ENCODE measurements at regions not wholly inside any gene's neighbourhood (a gene's known extent, or its start where the extent isn't known, plus 50 kb on each side); places are given as distances from the start of the nearest gene placed in this dataset.
"Not testable (repeated sequence)": the region's sequence is repeated elsewhere in the genome, so short reads cannot be mapped to it uniquely, and the experiment has no call there.

- Histone ChIP-seq H3K27ac (ENCODE audit: low read depth, low read length) (no peak overlapping the region), H3K9ac (ENCODE audit: low read depth in 1 of 2, low read length in 2 of 2) (no peak overlapping the region), H3K4me1 (ENCODE audit: control insufficient read depth in 1 of 2, insufficient read depth in 2 of 2, low read length in 2 of 2) (no peaks in the 10 kb centered on the region), H3K4me3 (ENCODE audit: low read depth in 1 of 2, low read length in 2 of 2) (no peak overlapping the region), H3K9me3 (ENCODE audit: control insufficient read depth in 1 of 2, low read length in 2 of 2) (no peaks in the 10 kb centered on the region), H3K36me3 (ENCODE audit: control insufficient read depth in 1 of 2, insufficient read depth in 2 of 2, low read length in 2 of 2) (no peaks in the 10 kb centered on the region), H3K27me3 (ENCODE audit: control insufficient read depth in 1 of 2, insufficient read depth in 2 of 2, low read length in 2 of 2) (no peaks in the 10 kb centered on the region)
Observed at GRCh38 chr2:192412394-192412793, 217.7 kb upstream of the TMEFF2 start.

- Histone ChIP-seq H3K36me3 (ENCODE audit: control insufficient read depth in 1 of 2, insufficient read depth in 2 of 2, low read length in 2 of 2) (no peaks in the 10 kb centered on the region), H3K9me3 (ENCODE audit: control insufficient read depth in 1 of 2, low read length in 2 of 2) (no peaks in the 10 kb centered on the region), H3K9ac (ENCODE audit: low read depth in 1 of 2, low read length in 2 of 2) (no peak overlapping the region), H3K4me1 (ENCODE audit: control insufficient read depth in 1 of 2, insufficient read depth in 2 of 2, low read length in 2 of 2) (no peaks in the 10 kb centered on the region), H3K4me3 (ENCODE audit: low read depth in 1 of 2, low read length in 2 of 2) (no peak overlapping the region), H3K27ac (ENCODE audit: low read depth, low read length) (no peak overlapping the region), H3K27me3 (ENCODE audit: control insufficient read depth in 1 of 2, insufficient read depth in 2 of 2, low read length in 2 of 2) (no peaks in the 10 kb centered on the region)
Observed at GRCh38 chr2:192411755-192412154, 217.0 kb upstream of the TMEFF2 start.

DNA sequence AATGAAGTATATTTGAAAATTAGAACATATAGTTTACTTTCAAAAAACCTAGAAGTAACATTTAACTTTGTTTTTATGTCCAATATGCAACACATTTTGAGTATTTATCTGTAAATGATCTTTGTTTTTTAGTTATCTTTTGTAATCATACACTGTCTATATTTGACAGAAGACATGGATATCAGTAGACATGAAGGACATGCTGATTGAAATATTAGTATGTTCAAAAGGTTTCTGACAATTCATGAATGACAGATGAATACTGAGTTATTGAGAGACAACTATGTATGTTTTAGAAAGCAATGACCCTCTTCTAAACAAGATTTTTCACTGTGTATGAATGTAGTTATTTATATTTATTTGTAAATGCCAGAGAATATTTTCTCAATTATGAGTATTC is 215.6 kb upstream of the TMEFF2 start:
- Histone ChIP-seq H3K27me3 (ENCODE audit: control insufficient read depth in 1 of 2, insufficient read depth in 2 of 2, low read length in 2 of 2) (no peaks in the 10 kb centered on the region), H3K27ac (ENCODE audit: low read depth, low read length) (no peak overlapping the region), H3K36me3 (ENCODE audit: control insufficient read depth in 1 of 2, insufficient read depth in 2 of 2, low read length in 2 of 2) (no peaks in the 10 kb centered on the region), H3K9me3 (ENCODE audit: control insufficient read depth in 1 of 2, low read length in 2 of 2) (no peaks in the 10 kb centered on the region), H3K4me1 (ENCODE audit: control insufficient read depth in 1 of 2, insufficient read depth in 2 of 2, low read length in 2 of 2) (no peaks in the 10 kb centered on the region), H3K9ac (ENCODE audit: low read depth in 1 of 2, low read length in 2 of 2) (no peak overlapping the region), H3K4me3 (ENCODE audit: low read depth in 1 of 2, low read length in 2 of 2) (no peak overlapping the region)

- Histone ChIP-seq H3K4me1 (ENCODE audit: control insufficient read depth in 1 of 2, insufficient read depth in 2 of 2, low read length in 2 of 2) (no peaks in the 10 kb centered on the region), H3K9ac (ENCODE audit: low read depth in 1 of 2, low read length in 2 of 2) (no peak overlapping the region), H3K27ac (ENCODE audit: low read depth, low read length) (no peak overlapping the region), H3K36me3 (ENCODE audit: control insufficient read depth in 1 of 2, insufficient read depth in 2 of 2, low read length in 2 of 2) (no peaks in the 10 kb centered on the region), H3K4me3 (ENCODE audit: low read depth in 1 of 2, low read length in 2 of 2) (no peak overlapping the region), H3K27me3 (ENCODE audit: control insufficient read depth in 1 of 2, insufficient read depth in 2 of 2, low read length in 2 of 2) (no peaks in the 10 kb centered on the region), H3K9me3 (ENCODE audit: control insufficient read depth in 1 of 2, low read length in 2 of 2) (no peaks in the 10 kb centered on the region)
Observed at GRCh38 chr2:192407692-192408091, 213.0 kb upstream of the TMEFF2 start.

DNA sequence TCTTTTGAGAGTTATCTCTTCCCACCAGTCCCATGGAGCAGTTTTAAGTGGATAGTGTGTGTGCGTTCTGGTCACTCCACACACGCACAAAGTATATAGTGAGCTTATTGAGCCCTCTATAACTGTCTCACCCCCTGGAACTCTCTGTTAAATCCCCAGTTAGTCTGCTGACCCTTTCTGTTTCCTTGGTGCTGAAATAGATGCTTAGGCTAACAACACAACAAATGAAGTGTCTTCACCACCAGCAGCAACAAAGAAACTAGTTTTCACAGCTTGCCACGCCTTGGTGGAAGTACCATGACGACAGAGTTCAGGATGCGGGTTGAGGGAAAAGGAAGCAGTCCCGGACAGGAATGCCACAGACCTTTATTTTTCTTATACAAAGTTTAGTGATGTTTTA is 203.5 kb upstream of the TMEFF2 start:
- H3K27me3 ChIP-seq (ENCODE audit: control insufficient read depth in 1 of 2, insufficient read depth in 2 of 2, low read length in 2 of 2), result no peaks in the 10 kb centered on the region
- no peak overlapping the region for H3K9ac ChIP-seq (ENCODE audit: low read depth in 1 of 2, low read length in 2 of 2)
- no peaks in the 10 kb centered on the region for H3K9me3 ChIP-seq (ENCODE audit: control insufficient read depth in 1 of 2, low read length in 2 of 2)
- H3K36me3 ChIP-seq (ENCODE audit: control insufficient read depth in 1 of 2, insufficient read depth in 2 of 2, low read length in 2 of 2), result no peaks in the 10 kb centered on the region
- H3K4me1 ChIP-seq (ENCODE audit: control insufficient read depth in 1 of 2, insufficient read depth in 2 of 2, low read length in 2 of 2), result no peaks in the 10 kb centered on the region
- no peak overlapping the region for H3K4me3 ChIP-seq (ENCODE audit: low read depth in 1 of 2, low read length in 2 of 2)
- no peak overlapping the region for H3K27ac ChIP-seq (ENCODE audit: low read depth, low read length)

GRCh38 chr2:192394605-192395004 is 199.9 kb upstream of the TMEFF2 start:
- Histone ChIP-seq H3K27me3 (ENCODE audit: control insufficient read depth in 1 of 2, insufficient read depth in 2 of 2, low read length in 2 of 2) (no peaks in the 10 kb centered on the region), H3K4me3 (ENCODE audit: low read depth in 1 of 2, low read length in 2 of 2) (no peak overlapping the region), H3K27ac (ENCODE audit: low read depth, low read length) (no peak overlapping the region), H3K36me3 (ENCODE audit: control insufficient read depth in 1 of 2, insufficient read depth in 2 of 2, low read length in 2 of 2) (no peaks in the 10 kb centered on the region), H3K9me3 (ENCODE audit: control insufficient read depth in 1 of 2, low read length in 2 of 2) (no peaks in the 10 kb centered on the region), H3K4me1 (ENCODE audit: control insufficient read depth in 1 of 2, insufficient read depth in 2 of 2, low read length in 2 of 2) (no peaks in the 10 kb centered on the region), H3K9ac (ENCODE audit: low read depth in 1 of 2, low read length in 2 of 2) (no peak overlapping the region)

DNA sequence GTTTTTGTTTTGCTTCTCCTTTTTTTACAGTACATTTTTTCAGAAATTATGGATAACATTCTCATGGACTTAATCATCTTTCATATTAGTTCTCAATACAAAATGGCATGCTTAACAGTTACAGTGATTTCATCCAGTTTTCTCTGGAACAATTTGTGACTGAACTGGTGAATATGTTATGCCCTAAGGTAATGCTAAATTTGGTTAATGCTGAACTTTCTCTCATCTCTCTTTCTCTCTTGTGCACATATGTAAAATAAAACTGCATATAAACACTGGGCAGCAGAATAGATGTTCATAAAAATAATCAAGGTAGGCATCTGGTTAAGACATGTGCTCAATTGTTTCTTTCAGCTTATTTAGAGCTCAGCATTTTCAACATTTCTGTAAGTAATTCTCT is 196.3 kb upstream of the TMEFF2 start:
- Histone ChIP-seq H3K27me3 (ENCODE audit: control insufficient read depth in 1 of 2, insufficient read depth in 2 of 2, low read length in 2 of 2) (no peaks in the 10 kb centered on the region), H3K4me3 (ENCODE audit: low read depth in 1 of 2, low read length in 2 of 2) (no peak overlapping the region), H3K9me3 (ENCODE audit: control insufficient read depth in 1 of 2, low read length in 2 of 2) (no peaks in the 10 kb centered on the region), H3K9ac (ENCODE audit: low read depth in 1 of 2, low read length in 2 of 2) (no peak overlapping the region), H3K27ac (ENCODE audit: low read depth, low read length) (no peak overlapping the region), H3K4me1 (ENCODE audit: control insufficient read depth in 1 of 2, insufficient read depth in 2 of 2, low read length in 2 of 2) (no peaks in the 10 kb centered on the region), H3K36me3 (ENCODE audit: control insufficient read depth in 1 of 2, insufficient read depth in 2 of 2, low read length in 2 of 2) (no peaks in the 10 kb centered on the region)

DNA sequence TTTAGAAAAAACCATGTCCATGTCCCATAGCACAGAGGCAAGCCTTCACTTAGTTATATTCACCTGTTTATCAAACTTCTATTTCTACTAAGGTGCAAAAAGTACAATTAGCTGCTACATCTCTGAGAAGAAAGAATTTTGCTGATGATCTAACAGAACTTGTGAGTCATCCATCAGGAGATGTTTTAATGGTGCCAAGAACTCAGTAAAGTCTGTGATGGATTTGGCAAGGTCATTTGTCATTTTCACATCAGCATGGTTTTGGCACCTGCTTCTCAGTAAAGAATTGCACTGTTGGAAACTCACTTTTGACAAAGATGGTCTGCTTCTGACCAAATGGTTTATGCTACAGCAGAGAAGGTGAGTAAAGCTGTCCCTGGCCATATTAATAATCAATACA is 195.7 kb upstream of the TMEFF2 start:
- Histone ChIP-seq H3K9me3 (ENCODE audit: control insufficient read depth in 1 of 2, low read length in 2 of 2) (no peaks in the 10 kb centered on the region), H3K27me3 (ENCODE audit: control insufficient read depth in 1 of 2, insufficient read depth in 2 of 2, low read length in 2 of 2) (no peaks in the 10 kb centered on the region), H3K4me1 (ENCODE audit: control insufficient read depth in 1 of 2, insufficient read depth in 2 of 2, low read length in 2 of 2) (no peaks in the 10 kb centered on the region), H3K36me3 (ENCODE audit: control insufficient read depth in 1 of 2, insufficient read depth in 2 of 2, low read length in 2 of 2) (no peaks in the 10 kb centered on the region), H3K27ac (ENCODE audit: low read depth, low read length) (no peak overlapping the region), H3K9ac (ENCODE audit: low read depth in 1 of 2, low read length in 2 of 2) (no peak overlapping the region), H3K4me3 (ENCODE audit: low read depth in 1 of 2, low read length in 2 of 2) (no peak overlapping the region)

DNA sequence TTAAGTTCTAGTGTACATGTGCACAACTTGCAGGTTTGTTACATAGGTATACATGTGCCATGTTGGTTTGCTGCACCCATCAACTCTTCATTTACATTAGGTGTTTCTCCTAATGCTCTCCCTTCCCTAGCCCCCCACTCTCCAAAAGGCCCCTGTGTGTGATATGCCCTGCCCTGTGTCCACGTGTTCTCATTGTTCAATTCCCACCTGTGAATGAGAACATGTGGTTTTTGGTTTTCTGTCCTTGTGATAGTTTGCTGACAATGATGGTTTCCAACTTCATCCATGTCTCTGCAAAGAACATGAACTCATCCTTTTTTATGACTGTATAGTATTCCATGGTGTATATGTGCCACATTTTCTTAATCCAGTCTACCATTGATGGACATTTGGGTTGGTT is 189.5 kb upstream of the TMEFF2 start:
- not testable (repeated sequence) for H3K27me3 ChIP-seq (ENCODE audit: control insufficient read depth in 1 of 2, insufficient read depth in 2 of 2, low read length in 2 of 2); H3K9ac ChIP-seq (ENCODE audit: low read depth in 1 of 2, low read length in 2 of 2); H3K4me1 ChIP-seq (ENCODE audit: control insufficient read depth in 1 of 2, insufficient read depth in 2 of 2, low read length in 2 of 2)

DNA sequence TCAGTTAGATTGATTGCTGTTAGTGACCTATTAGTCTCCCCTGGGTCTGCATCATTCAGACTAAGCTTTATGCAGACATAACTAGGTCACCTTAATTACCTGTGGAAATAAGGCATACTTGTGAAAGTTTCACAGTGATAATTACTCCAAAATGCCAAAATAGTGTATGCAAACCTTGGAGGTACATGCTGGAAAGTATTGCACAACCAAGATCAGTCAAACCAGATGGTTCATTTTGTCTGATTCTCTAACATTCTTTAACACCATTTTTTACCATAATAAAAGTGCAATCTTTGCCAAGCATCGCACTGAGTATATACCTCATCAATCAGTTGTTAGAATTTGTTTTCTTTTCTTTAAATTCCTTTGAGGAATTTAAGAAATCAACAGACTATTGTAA is 186.3 kb upstream of the TMEFF2 start:
- H3K36me3 ChIP-seq (ENCODE audit: control insufficient read depth in 1 of 2, insufficient read depth in 2 of 2, low read length in 2 of 2), result no peaks in the 10 kb centered on the region
- no peaks in the 10 kb centered on the region for H3K4me1 ChIP-seq (ENCODE audit: control insufficient read depth in 1 of 2, insufficient read depth in 2 of 2, low read length in 2 of 2)
- no peak overlapping the region for H3K4me3 ChIP-seq (ENCODE audit: low read depth in 1 of 2, low read length in 2 of 2)
- H3K9ac ChIP-seq (ENCODE audit: low read depth in 1 of 2, low read length in 2 of 2), result no peak overlapping the region
- no peaks in the 10 kb centered on the region for H3K9me3 ChIP-seq (ENCODE audit: control insufficient read depth in 1 of 2, low read length in 2 of 2)
- no peak overlapping the region for H3K27ac ChIP-seq (ENCODE audit: low read depth, low read length)
- H3K27me3 ChIP-seq (ENCODE audit: control insufficient read depth in 1 of 2, insufficient read depth in 2 of 2, low read length in 2 of 2), result no peaks in the 10 kb centered on the region

More for the DNA sequence above, 189.5 kb upstream of the TMEFF2 start:
- H3K9me3 ChIP-seq (ENCODE audit: control insufficient read depth in 1 of 2, low read length in 2 of 2); H3K27ac ChIP-seq (ENCODE audit: low read depth, low read length); H3K4me3 ChIP-seq (ENCODE audit: low read depth in 1 of 2, low read length in 2 of 2); H3K36me3 ChIP-seq (ENCODE audit: control insufficient read depth in 1 of 2, insufficient read depth in 2 of 2, low read length in 2 of 2): not testable (repeated sequence)

GRCh38 chr2:192379736-192380135 is 185.0 kb upstream of the TMEFF2 start:
- Histone ChIP-seq H3K4me3 (ENCODE audit: low read depth in 1 of 2, low read length in 2 of 2) (no peak overlapping the region), H3K27ac (ENCODE audit: low read depth, low read length) (no peak overlapping the region), H3K36me3 (ENCODE audit: control insufficient read depth in 1 of 2, insufficient read depth in 2 of 2, low read length in 2 of 2) (no peaks in the 10 kb centered on the region), H3K9ac (ENCODE audit: low read depth in 1 of 2, low read length in 2 of 2) (no peak overlapping the region), H3K27me3 (ENCODE audit: control insufficient read depth in 1 of 2, insufficient read depth in 2 of 2, low read length in 2 of 2) (no peaks in the 10 kb centered on the region), H3K4me1 (ENCODE audit: control insufficient read depth in 1 of 2, insufficient read depth in 2 of 2, low read length in 2 of 2) (no peaks in the 10 kb centered on the region), H3K9me3 (ENCODE audit: control insufficient read depth in 1 of 2, low read length in 2 of 2) (no peaks in the 10 kb centered on the region)

Data from duodenal mucosa (tissue), 2 donors.